HCT116 (cell line): ENCODE measurements at regions not wholly inside any gene's neighbourhood (a gene's known extent, or its start where the extent isn't known, plus 50 kb on each side); places are given as distances from the start of the nearest gene placed in this dataset.

Experiments
- ATAC-seq: fragments of 200-7000 bp; cut with Tn5 transposase; 2 replicates; pipeline ENCODE4 v1.9.1; 2020; ENCODE audit warnings: mild to moderate bottlenecking, moderate library complexity
- BruUV-seq: library from RNA; stranded (reverse); fragments of 400-500 nt; replicated peaks from 2 replicates; lab custom pipeline; 2021; lab: Mats Ljungman, UMichigan
- CTCF ChIA-PET: fragments of 300-600 bp; sonication (Branson Sonifier 250); formaldehyde crosslinking; loops from one replicate; lab custom pipeline; 2021; ENCODE audit warnings: antibody characterized with exemption; lab: Charles Lee
- POLR2A ChIA-PET: fragments of 300-600, 350-600 bp; sonication (Branson Sonifier 250); formaldehyde crosslinking; loops from one replicate; lab custom pipeline; 2021; ENCODE audit warnings: antibody characterized with exemption; lab: Charles Lee
- RAD21 ChIA-PET, 2 experiments: fragments of 300-600 bp; sonication (Branson Sonifier 250); formaldehyde crosslinking; loops; one replicate each; lab custom pipeline; 2023; ENCODE audit warnings: low total read pairs in 2 of 2; ENCODE audit not compliant: uncharacterized antibody in 2 of 2, unreplicated experiment in 2 of 2, low non-redundant PET in 1 of 2; lab: Charles Lee
- DNase-seq: peaks from one replicate; pipeline ENCODE4 v3.0.0-alpha.2; 2010; ENCODE audit warnings: low read depth, low spot score
- H2AFZ ChIP-seq: fragments of 200-600 bp; shearing (Covaris generic), sonication (generic); 2 replicates; pipeline ENCODE4 v1.6.1; 2017; ENCODE audit warnings: low read depth, mixed run types, mixed read lengths, antibody characterized with exemption, low read length; ENCODE audit not compliant: poor library complexity, severe bottlenecking
- H3K27ac ChIP-seq: 2 replicates; pipeline ENCODE4 v1.5.1; 2012; ENCODE audit warnings: low read depth, low read length
- H3K27me3 ChIP-seq: fragments of 200-600 bp; sonication (generic); 2 replicates; pipeline ENCODE4 v1.6.1; 2016; ENCODE audit warnings: mixed run types, low read length, mixed read lengths; ENCODE audit not compliant: insufficient read depth
- H3K36me3 ChIP-seq, 2 experiments: fragments of 200-500 bp in 1 of 2; fragments of 200-600 bp in 1 of 2; sonication (Bioruptor generic) in 1 of 2; sonication (generic) in 1 of 2; 2 replicates each; pipeline versions ENCODE4 v1.5.1 to v1.6.1; 2014 to 2016; ENCODE audit warnings: low read length in 2 of 2, inconsistent platforms in 1 of 2, mixed read lengths in 1 of 2, mixed run types in 1 of 2; ENCODE audit not compliant: insufficient read depth in 2 of 2, control insufficient read depth in 1 of 2
- H3K4me1 ChIP-seq, 2 experiments: fragments of 200-600 bp in 1 of 2; sonication (generic) in 1 of 2; 2 replicates each; pipeline versions ENCODE4 v1.5.1 to v1.6.1; 2012 to 2017; ENCODE audit warnings: low read length in 2 of 2, inconsistent platforms in 1 of 2, mild to moderate bottlenecking in 1 of 2, mixed read lengths in 1 of 2, mixed run types in 1 of 2, moderate library complexity in 1 of 2; ENCODE audit not compliant: insufficient read depth in 2 of 2, control insufficient read depth in 1 of 2
- H3K4me2 ChIP-seq: fragments of 200-600 bp; sonication (generic); 2 replicates; pipeline ENCODE4 v1.6.1; 2017; ENCODE audit warnings: mixed run types, low read length, mixed read lengths
- H3K4me3 ChIP-seq, 2 experiments: fragments of 200-600 bp in 1 of 2; sonication (generic) in 1 of 2; replicated peaks in 1 of 2; 2 replicates each; pipeline ENCODE4 v1.5.1; 2011 to 2016; ENCODE audit warnings: low read length in 2 of 2, control low read depth in 1 of 2, low read depth in 1 of 2, mild to moderate bottlenecking in 1 of 2, mixed read lengths in 1 of 2, mixed run types in 1 of 2
- H3K79me2 ChIP-seq: fragments of 200-600 bp; sonication (generic); 2 replicates; pipeline ENCODE4 v1.6.1; 2017; ENCODE audit warnings: mild to moderate bottlenecking, mixed run types, low read length, moderate library complexity, mixed read lengths; ENCODE audit not compliant: insufficient read depth
- H3K9ac ChIP-seq: fragments of 200-600 bp; sonication (generic); 2 replicates; pipeline ENCODE4 v1.6.1; 2016; ENCODE audit warnings: low read length, mixed read lengths
- H3K9me2 ChIP-seq: fragments of 200-600 bp; sonication (generic), shearing (Covaris generic); 2 replicates; pipeline ENCODE4 v1.6.1; 2017; ENCODE audit warnings: mixed run types, mild to moderate bottlenecking, moderate library complexity; ENCODE audit not compliant: insufficient read depth
- H3K9me3 ChIP-seq, 2 experiments: fragments of 200-500 bp in 1 of 2; fragments of 200-600 bp in 1 of 2; sonication (Bioruptor generic) in 1 of 2; sonication (generic) in 1 of 2; 2 replicates each; pipeline ENCODE4 v1.6.1; 2014 to 2017; ENCODE audit warnings: low read length in 2 of 2, mixed read lengths in 2 of 2, inconsistent platforms in 1 of 2, low read depth in 1 of 2, mild to moderate bottlenecking in 1 of 2, mixed run types in 1 of 2, moderate library complexity in 1 of 2; ENCODE audit not compliant: control insufficient read depth in 1 of 2, insufficient read depth in 1 of 2
- H4K20me1 ChIP-seq: fragments of 200-600 bp; sonication (generic), shearing (Covaris generic); 2 replicates; pipeline ENCODE4 v1.6.1; 2017; ENCODE audit warnings: mixed run types, mild to moderate bottlenecking, moderate library complexity; ENCODE audit not compliant: insufficient read depth
- CEBPB ChIP-seq: IDR thresholded peaks from 2 replicates; pipeline ENCODE4 v1.6.1; 2012; ENCODE audit warnings: low read depth
- CTCF ChIP-seq, 3 experiments: fragments of 200-600 bp in 1 of 3; sonication (generic) in 1 of 3; IDR thresholded peaks in 2 of 3; conservative IDR thresholded peaks in 1 of 3; 2 replicates each; pipeline ENCODE4 v1.5.1; 2012 to 2017; ENCODE audit warnings: low read depth in 2 of 3, low read length in 2 of 3, antibody characterized with exemption in 1 of 3, borderline replicate concordance in 1 of 3, control low read depth in 1 of 3, mild to moderate bottlenecking in 1 of 3, mixed read lengths in 1 of 3, mixed run types in 1 of 3, moderate library complexity in 1 of 3; ENCODE audit not compliant: insufficient read depth in 1 of 3
- EGR1 ChIP-seq: IDR thresholded peaks from 2 replicates; pipeline ENCODE4 v1.6.1; 2012; ENCODE audit warnings: low read depth
- EZH2 ChIP-seq: fragments of 200-600 bp; sonication (generic); IDR thresholded peaks from 2 replicates; pipeline ENCODE4 v1.6.1; 2017; ENCODE audit warnings: antibody characterized with exemption, mixed run types
- EZH2phosphoT487 ChIP-seq: fragments of 200-600 bp; IDR thresholded peaks from 2 replicates; pipeline ENCODE4 v1.6.1; 2018; ENCODE audit warnings: antibody characterized with exemption, borderline replicate concordance
- FOSL1 ChIP-seq: IDR thresholded peaks from 2 replicates; pipeline ENCODE4 v1.6.1; 2012; ENCODE audit warnings: low read depth
- POLR2AphosphoS5 ChIP-seq: IDR thresholded peaks from 2 replicates; pipeline ENCODE4 v1.6.1; 2011; ENCODE audit warnings: mild to moderate bottlenecking, low read depth, low read length, moderate library complexity
- REST ChIP-seq: IDR thresholded peaks from 2 replicates; pipeline ENCODE4 v1.6.1; 2012; ENCODE audit warnings: low read depth
- SIN3A ChIP-seq: IDR thresholded peaks from 2 replicates; pipeline ENCODE4 v1.6.1; 2012; ENCODE audit warnings: low read depth
- SP1 ChIP-seq: IDR thresholded peaks from 2 replicates; pipeline ENCODE4 v1.6.1; 2012; ENCODE audit warnings: low read depth
- TCF7L2 ChIP-seq: IDR thresholded peaks from 2 replicates; pipeline ENCODE4 v1.7.0; 2011; ENCODE audit warnings: borderline replicate concordance, inconsistent platforms; ENCODE audit not compliant: insufficient read depth, insufficient read length; ENCODE audit errors: extremely low read depth
- ZFX ChIP-seq: fragments of 450-650 bp; IDR thresholded peaks from 2 replicates; pipeline ENCODE4 v1.6.1; 2017
- ZNF274 ChIP-seq: fragments of 200-500 bp; sonication (Bioruptor generic); IDR thresholded peaks from 2 replicates; pipeline ENCODE4 v1.6.1; 2014; ENCODE audit warnings: mild to moderate bottlenecking, low read depth, low read length, inconsistent platforms
- intact Hi-C: fragments of 100-400 bp; cut with micrococcal nuclease; formaldehyde crosslinking; loops from 2 replicates; pipeline ENCODE4 v1.10.0; 2022
- TF ChIP-seq, protein P1 (sequence below): IDR thresholded peaks from 2 replicates; pipeline ENCODE4 v1.6.1; 2012

- no peak for TF ChIP-seq REST
- TF ChIP-seq SP1 = no peak
- TF ChIP-seq EZH2 = no peak
- TF ChIP-seq EGR1 = no peak
- TF ChIP-seq, protein P1, sequence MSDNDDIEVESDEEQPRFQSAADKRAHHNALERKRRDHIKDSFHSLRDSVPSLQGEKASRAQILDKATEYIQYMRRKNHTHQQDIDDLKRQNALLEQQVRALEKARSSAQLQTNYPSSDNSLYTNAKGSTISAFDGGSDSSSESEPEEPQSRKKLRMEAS = no peak
- no peak for TF ChIP-seq POLR2AphosphoS5
Measured at GRCh38 chr2:51981783-51982182, 949.9 kb upstream of the NRXN1 start (continued).

DNA sequence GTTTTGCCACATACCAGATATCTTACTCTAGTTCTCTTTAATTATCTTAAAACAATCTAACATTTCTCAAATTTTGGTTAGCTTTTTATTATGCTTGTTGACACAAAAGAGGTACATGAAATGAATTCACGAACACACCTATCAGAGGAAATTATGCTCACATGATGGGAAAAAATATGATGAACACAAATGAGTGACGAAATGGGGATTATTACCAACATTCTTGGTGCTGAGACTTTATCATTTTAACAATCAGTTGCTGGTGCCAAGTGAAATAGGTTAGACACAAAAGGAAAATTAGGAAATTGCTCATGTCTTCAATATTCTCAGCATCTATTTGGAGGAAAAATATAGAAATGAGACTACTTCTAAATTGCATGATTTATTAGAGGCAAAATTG is 944.7 kb upstream of the NRXN1 start:
- intact Hi-C loops = no loop called here
- RAD21 ChIA-PET = no interaction called here
- H3K4me2 ChIP-seq = no peak overlapping the region
- H3K27ac ChIP-seq = no peak overlapping the region
- no peaks in the 10 kb centered on the region for H3K79me2 ChIP-seq
- no peaks in the 10 kb centered on the region for H3K9me2 ChIP-seq
- TF ChIP-seq CTCF (IDR thresholded peaks at IDR 0.05 in 2 of 3, conservative IDR thresholded peaks at IDR 0.05 in 1 of 3; ENCODE audit: borderline replicate concordance in 1 of 3, insufficient read depth in 1 of 3, low read depth in 2 of 3, low read length in 2 of 3) (no peak), EZH2phosphoT487 (no peak), ZFX (no peak), POLR2AphosphoS5 (no peak), FOSL1 (no peak), CEBPB (no peak), SIN3A (no peak), TCF7L2 (no peak), ZNF274 (no peak), REST (no peak)
- H3K4me3 ChIP-seq = no peak overlapping the region
- no peak overlapping the region for H2AFZ ChIP-seq
- CTCF ChIA-PET = no interaction called here
- no TSS peak for BruUV-seq
- H3K36me3 ChIP-seq = no peaks in the 10 kb centered on the region
- DNase-seq (no peak), ATAC-seq (no peak)
- H3K27me3 ChIP-seq = no peaks in the 10 kb centered on the region
- POLR2A ChIA-PET = no interaction called here
- no peaks in the 10 kb centered on the region for H3K9me3 ChIP-seq
- H3K4me1 ChIP-seq = no peaks in the 10 kb centered on the region
- H4K20me1 ChIP-seq = no peaks in the 10 kb centered on the region
- no peak overlapping the region for H3K9ac ChIP-seq
